ENCODE measurements at regions not wholly inside any gene's neighbourhood (a gene's known extent, or its start where the extent isn't known, plus 50 kb on each side); places are given as distances from the start of the nearest gene placed in this dataset.
"Not testable (repeated sequence)": the region's sequence is repeated elsewhere in the genome, so short reads cannot be mapped to it uniquely, and the experiment has no call there.

DNA sequence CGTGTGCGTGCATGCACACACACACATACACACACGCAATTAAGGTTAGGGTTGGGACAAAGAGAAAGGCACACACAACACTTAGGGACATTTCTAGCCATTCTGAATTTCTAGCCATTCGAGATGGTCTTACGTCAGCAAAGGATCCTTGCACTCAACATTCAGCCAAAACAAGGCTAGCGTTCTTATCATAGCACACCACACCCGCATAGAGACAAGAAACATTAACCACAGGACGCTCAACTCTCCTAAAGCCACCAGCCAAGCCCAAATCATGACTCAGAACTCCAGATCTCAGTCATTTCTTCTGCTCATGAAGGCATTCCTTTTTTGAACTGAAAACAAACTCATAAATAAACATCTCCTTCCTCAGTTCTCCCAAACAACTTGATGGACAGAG is 106.8 kb downstream of the LMO4 start:
- peak; percentile 40 for DNase-seq (ENCODE audit: low read depth, low spot score)
- in situ Hi-C loops (cut with HindIII; ENCODE audit: low pct_unique_long_range_greater_than_20kb, low sequenced_read_pairs), result no loop called here

DNA sequence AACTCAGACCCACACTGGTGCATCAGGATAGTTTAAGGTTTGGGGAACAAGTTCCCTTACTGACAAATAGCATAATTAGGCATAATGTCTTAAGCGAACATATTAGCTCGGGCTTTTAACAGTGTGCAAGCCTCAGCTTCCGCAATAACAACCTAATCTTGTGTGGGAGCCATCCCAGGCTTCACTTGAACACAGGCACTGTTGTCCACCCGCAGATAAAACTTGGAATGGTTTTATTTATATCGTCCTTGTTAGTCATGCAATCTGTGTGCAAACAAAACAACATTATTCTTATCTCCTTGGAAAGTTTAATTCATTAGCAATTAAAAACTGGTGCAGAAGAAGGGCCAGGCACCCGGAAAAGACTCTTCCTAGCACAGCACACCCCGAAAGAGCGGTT is 107.4 kb downstream of the LMO4 start:
- peak; percentile 52 for DNase-seq (ENCODE audit: low read depth, low spot score)
- in situ Hi-C loops (cut with HindIII; ENCODE audit: low pct_unique_long_range_greater_than_20kb, low sequenced_read_pairs), result not testable (repeated sequence)

DNA sequence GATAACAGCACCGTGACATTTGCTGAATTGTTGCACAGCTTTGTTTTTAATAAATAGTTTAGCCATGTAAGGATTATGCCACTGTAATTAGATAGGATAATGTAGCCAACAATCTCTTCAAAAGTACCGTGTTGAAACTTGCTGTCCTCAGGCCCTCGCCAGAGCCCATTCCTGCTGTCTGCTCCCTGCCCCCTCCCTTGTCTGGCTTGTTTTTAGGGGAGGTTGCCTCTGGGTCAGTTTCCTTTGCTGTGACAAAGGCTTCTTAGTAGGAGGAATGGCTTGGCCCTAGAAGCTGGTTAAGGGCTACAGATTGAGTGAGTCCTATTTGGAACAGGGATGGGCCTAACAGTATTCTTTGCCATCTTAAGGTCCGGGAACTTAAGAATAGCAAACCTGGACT is 107.9 kb downstream of the LMO4 start:
- in situ Hi-C loops (cut with HindIII; ENCODE audit: low pct_unique_long_range_greater_than_20kb, low sequenced_read_pairs), result no loop called here
- peak; percentile 25 for DNase-seq (ENCODE audit: low read depth, low spot score)

DNA sequence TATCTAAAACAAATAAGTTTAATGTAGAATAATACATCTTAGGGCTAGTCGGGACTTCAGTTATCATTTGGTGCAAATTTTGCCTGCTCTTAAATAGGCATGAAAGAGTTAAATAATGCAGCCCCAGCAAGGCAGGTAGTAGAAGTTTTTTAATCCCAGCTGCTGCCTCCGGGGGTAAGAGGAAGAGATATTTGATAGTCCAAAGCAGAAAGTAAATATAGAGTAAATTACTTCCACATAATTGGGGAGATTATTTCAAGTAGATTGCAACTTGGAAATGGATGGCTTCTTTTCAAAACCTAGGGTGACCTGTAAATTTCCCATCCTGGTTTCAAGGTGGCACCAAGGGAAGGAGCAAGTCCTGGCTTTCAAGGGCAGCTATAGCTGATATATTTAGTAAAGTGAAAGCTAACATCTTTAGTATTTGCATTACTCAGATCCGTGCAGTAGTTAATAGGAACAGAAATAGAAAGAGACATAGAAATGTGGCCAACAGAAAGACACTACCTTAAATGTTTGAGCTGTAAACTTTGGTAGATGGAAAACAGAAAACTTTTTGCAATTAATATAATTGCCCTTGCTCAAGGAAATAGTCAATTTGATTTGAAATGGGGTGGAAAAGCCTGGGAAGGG is 109.1 kb downstream of the LMO4 start:
- in situ Hi-C loops (cut with HindIII; ENCODE audit: low pct_unique_long_range_greater_than_20kb, low sequenced_read_pairs), result no loop called here
- DNase-seq (ENCODE audit: low read depth, low spot score), result no peak

- in situ Hi-C loops (cut with HindIII; ENCODE audit: low pct_unique_long_range_greater_than_20kb, low sequenced_read_pairs), result no loop called here
Measured at GRCh38 chr1:87439821-87440220, 111.1 kb downstream of the LMO4 start.

GRCh38 chr1:87449348-87449963 is 120.8 kb downstream of the LMO4 start:
- in situ Hi-C loops (cut with HindIII; ENCODE audit: low pct_unique_long_range_greater_than_20kb, low sequenced_read_pairs), result no loop called here
- DNase-seq (ENCODE audit: low read depth, low spot score), result no peak

More at GRCh38 chr1:87439821-87440220, 111.1 kb downstream of the LMO4 start:
- DNase-seq (ENCODE audit: low read depth, low spot score), result no peak

DNA sequence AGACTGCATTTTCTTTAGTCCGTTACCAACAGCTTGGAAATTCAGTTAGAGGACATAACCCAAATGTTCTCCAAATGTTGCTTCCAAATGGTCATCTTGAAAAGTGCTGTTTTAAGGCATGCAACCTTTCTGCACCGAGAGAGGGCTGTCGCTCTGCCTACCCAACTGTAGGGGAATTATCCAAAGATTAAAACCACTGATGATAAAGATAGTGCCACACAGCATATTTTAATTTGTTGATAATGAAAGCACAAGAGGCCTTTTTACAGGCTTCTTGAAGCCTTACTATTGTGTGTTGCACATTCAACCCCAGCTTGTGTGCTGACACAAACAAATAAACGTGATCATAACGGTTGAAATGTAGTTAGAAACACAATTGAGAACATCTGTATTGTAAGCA is 121.5 kb downstream of the LMO4 start:
- DNase-seq (ENCODE audit: low read depth, low spot score), result no peak
- in situ Hi-C loops (cut with HindIII; ENCODE audit: low pct_unique_long_range_greater_than_20kb, low sequenced_read_pairs), result no loop called here

- peak; percentile 28 for DNase-seq (ENCODE audit: low read depth, low spot score)
Measured at GRCh38 chr1:87450615-87451209, 122.0 kb downstream of the LMO4 start.

GRCh38 chr1:87451229-87451920 is 122.7 kb downstream of the LMO4 start:
- in situ Hi-C loops (cut with HindIII; ENCODE audit: low pct_unique_long_range_greater_than_20kb, low sequenced_read_pairs), result no loop called here

More at GRCh38 chr1:87450615-87451209, 122.0 kb downstream of the LMO4 start:
- in situ Hi-C loops (cut with HindIII; ENCODE audit: low pct_unique_long_range_greater_than_20kb, low sequenced_read_pairs), result no loop called here

DNA sequence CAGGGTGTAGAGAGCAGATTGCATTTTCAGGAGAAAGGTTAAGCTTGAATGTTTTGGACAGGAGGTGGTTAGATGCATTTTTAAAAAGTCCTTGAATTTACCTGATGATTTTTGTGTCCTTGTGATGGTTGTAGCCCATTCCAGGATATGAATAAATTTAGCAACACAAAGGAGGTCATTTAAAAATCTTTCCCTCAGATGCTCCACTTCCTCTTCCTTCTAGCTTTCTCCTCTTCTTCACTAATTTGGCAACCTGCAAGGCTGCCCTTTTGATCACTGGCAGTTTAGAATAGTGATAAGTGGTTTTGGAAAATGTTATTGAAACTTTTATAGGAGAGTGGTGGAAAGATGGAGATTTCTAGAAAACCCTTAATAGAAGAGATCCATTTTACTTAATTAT is 124.0 kb downstream of the LMO4 start:
- in situ Hi-C loops (cut with HindIII; ENCODE audit: low pct_unique_long_range_greater_than_20kb, low sequenced_read_pairs), result no loop called here
- DNase-seq (ENCODE audit: low read depth, low spot score), result no peak

More at GRCh38 chr1:87451229-87451920, 122.7 kb downstream of the LMO4 start:
- DNase-seq (ENCODE audit: low read depth, low spot score), result no peak

DNA sequence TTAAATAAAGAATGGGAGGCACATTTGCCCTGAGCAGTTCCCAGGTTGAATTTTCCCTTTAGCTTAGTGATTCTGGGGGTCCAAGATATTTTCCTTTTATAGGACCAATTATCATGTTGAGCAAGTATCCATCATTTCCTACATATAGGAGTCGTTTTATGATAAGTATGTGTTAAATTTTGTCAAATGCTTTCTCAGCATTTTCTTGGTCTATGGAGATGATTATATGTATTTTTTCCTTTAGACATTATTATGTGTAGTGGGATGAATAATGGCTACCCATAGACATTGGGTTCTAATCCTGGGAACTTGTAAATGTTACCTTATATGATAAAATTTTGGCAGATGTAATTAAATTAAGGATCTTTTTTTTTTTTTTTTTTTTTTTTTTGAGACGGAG is 128.7 kb downstream of the LMO4 start:
- DNase-seq (ENCODE audit: low read depth, low spot score), result no peak
- in situ Hi-C loops (cut with HindIII; ENCODE audit: low pct_unique_long_range_greater_than_20kb, low sequenced_read_pairs), result no loop called here

DNA sequence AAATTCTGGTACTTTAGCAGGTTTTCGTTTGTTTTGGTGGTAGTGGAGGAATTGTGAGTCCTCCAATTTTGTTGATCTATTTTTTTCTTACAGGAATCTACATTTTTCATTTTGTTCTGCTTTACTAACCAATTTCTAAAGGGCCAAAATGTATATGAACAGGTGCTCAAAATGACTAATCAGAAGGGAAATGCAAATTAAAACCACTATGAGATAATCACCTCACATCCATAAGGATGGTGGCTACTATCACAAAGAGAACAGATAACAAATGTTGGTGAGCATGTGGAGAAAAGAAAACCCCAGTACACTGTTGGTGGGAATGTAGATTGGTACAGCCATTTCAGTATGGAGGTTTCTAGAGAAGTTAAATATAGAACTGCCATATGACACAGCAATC is 134.2 kb downstream of the LMO4 start:
- DNase-seq (ENCODE audit: low read depth, low spot score), result no peak
- in situ Hi-C loops (cut with HindIII; ENCODE audit: low pct_unique_long_range_greater_than_20kb, low sequenced_read_pairs), result no loop called here

DNA sequence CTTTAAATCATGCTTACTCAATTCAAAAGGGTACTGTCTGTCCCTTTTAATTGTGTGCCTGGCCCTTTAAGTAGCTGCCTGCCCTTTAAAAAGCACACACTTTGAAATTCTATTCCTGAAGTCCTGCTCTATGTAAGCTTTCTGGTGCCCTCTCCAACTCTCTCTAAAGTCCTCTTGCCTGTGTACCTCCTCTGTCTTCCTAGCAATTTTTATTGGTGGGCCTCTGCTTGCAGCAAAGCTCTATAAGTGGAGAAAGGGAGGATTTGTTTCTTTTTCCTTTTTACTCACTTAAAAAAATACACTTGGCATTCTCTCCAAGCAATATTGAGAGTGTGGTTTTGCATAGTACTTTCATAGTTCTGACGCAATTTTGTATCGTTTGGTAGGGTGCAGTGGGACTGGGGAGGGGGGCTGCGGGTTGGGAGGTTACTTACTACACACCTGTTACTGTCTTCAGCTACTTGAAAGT is 135.4 kb downstream of the LMO4 start:
- no peak for DNase-seq (ENCODE audit: low read depth, low spot score)
- in situ Hi-C loops (cut with HindIII; ENCODE audit: low pct_unique_long_range_greater_than_20kb, low sequenced_read_pairs), result no loop called here

DNA sequence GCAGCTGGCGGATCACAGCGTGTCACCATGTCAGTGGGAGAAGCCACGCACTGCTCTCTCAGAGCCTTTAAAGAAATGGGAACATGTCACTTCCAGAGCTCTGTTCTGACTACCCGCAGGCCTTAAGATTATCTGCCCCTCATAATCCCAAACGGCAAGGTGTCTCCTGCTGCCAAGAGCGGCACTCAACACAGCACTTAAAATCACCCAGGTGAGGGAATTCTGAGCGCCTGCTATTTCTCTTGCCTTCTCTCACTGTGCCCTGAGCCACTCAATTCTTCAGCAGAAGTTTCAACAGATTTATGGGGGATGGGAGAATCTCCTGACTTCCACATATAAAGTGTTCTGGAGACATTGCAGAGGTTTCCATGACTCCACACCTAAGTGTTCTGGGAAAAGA is 137.9 kb downstream of the LMO4 start:
- no peak for DNase-seq (ENCODE audit: low read depth, low spot score)
- in situ Hi-C loops (cut with HindIII; ENCODE audit: low pct_unique_long_range_greater_than_20kb, low sequenced_read_pairs), result no loop called here

DNA sequence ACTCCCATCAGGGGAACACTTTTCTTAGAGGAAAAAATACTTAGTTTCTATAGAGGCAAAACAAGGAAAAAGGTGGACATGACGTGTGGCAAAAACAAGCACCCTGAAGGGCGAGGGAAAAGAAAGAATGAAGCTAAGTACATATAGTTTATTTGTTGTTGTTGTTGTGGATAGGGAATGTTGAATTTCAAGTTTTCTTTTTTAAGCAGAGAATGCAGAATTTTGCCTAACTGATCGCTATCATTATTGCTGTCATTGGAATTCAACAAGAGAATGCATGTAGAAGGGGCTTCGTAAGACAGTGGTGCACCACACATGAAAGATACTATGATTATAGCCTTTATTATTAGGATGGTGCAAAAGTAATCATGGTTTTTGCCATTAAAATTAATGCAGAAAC is 144.0 kb downstream of the LMO4 start:
- DNase-seq (ENCODE audit: low read depth, low spot score), result no peak
- in situ Hi-C loops (cut with HindIII; ENCODE audit: low pct_unique_long_range_greater_than_20kb, low sequenced_read_pairs), result no loop called here

GRCh38 chr1:87473203-87473661 is 144.6 kb downstream of the LMO4 start:
- DNase-seq (ENCODE audit: low read depth, low spot score), result no peak
- in situ Hi-C loops (cut with HindIII; ENCODE audit: low pct_unique_long_range_greater_than_20kb, low sequenced_read_pairs), result no loop called here

- in situ Hi-C loops (cut with HindIII; ENCODE audit: low pct_unique_long_range_greater_than_20kb, low sequenced_read_pairs), result no loop called here
- no peak for DNase-seq (ENCODE audit: low read depth, low spot score)
Measured at GRCh38 chr1:87474098-87474497, 145.4 kb downstream of the LMO4 start.

DNA sequence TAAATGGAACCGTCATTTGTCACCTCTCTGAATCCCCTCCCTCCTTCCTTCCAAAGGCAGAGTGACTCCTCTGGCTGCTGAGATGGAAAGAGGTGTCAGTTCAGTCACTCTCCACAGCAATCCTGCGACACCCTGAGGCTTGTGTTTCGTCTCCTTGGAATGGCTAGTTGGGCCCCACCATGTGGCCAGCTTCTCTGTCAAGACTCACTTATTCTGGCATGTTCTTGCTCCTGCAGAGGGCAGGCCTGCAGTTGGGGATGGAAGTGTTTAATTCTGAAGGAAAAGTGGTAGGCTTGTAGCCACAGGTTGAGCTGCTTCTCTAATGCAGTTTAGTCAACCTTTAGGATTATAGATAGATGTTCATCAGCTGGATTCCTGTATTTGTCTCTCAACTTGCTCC is 149.6 kb downstream of the LMO4 start:
- in situ Hi-C loops (cut with HindIII; ENCODE audit: low pct_unique_long_range_greater_than_20kb, low sequenced_read_pairs), result no loop called here
- DNase-seq (ENCODE audit: low read depth, low spot score), result peak; percentile 50

All from SK-MEL-5 (cell line).